ENCODE measurements at regions not wholly inside any gene's neighbourhood (a gene's known extent, or its start where the extent isn't known, plus 50 kb on each side); places are given as distances from the start of the nearest gene placed in this dataset.
A peak's percentile ranks its signal among the peaks of the same experiment; 100 is the strongest.

DNA sequence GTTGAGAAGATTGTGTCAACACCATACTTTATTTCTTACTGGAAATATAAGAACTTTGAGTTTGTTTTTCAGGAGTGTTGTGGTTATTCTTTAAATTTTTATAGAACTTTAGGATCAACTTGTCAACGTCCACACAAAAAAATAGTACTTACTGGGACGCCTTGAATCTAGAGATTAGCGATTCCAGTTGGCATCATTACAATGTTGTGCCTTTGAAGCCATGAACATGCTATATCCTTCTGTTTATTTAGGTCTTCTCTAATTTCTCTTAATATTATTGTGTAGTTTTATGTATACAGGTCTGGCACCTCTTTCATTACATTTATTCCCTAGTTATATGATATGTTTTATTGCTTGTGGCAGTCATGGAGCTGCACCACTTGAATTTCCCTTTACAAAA lies 320.8 kb upstream of the CCDC196 start:
- ATAC-seq (no peak), DNase-seq (ENCODE audit: low spot score) (no peak)
- H3K27me3 ChIP-seq (ENCODE audit: insufficient read depth), result no peaks in the 10 kb centered on the region
- Mint-ChIP-seq H3K9me3 (no peaks in the 10 kb centered on the region), H3K27me3 (ENCODE audit: insufficient read depth, low read depth, poor library complexity) (peaks cover 3% of the 10 kb centered on the region), H3K27ac (no peak overlapping the region), H3K36me3 (ENCODE audit: low read depth) (no peaks in the 10 kb centered on the region), H3K4me1 (peaks cover 2% of the 10 kb centered on the region; the same call in 2 of the 3 replicates), H3K4me3 (no peak overlapping the region)
- no peaks in the 10 kb centered on the region for H3K36me3 ChIP-seq (ENCODE audit: insufficient read depth)
- no peaks in the 10 kb centered on the region for H4K20me1 ChIP-seq (replicated peaks; ENCODE audit: insufficient read depth)
- no peak overlapping the region for H3K27ac ChIP-seq (ENCODE audit: low read depth)
- no peak overlapping the region for H3K4me2 ChIP-seq
- H3K9me2 ChIP-seq (ENCODE audit: insufficient read depth), result peaks cover 9% of the 10 kb centered on the region; the same call in 1 of the 2 replicates
- H3K4me1 ChIP-seq (ENCODE audit: insufficient read depth), result no peaks in the 10 kb centered on the region
- TF ChIP-seq EZH2phosphoT487 (IDR thresholded peaks at IDR 0.05; ENCODE audit: unreplicated experiment), result no peak
- no peak for TF ChIP-seq JUNB (IDR thresholded peaks at IDR 0.05; ENCODE audit: unreplicated experiment)
- no peak for TF ChIP-seq EZH2 (IDR thresholded peaks at IDR 0.05; ENCODE audit: low read depth, unreplicated experiment)
- H3K4me3 ChIP-seq, result no peak overlapping the region
- H3K79me2 ChIP-seq (replicated peaks; ENCODE audit: insufficient read depth), result no peaks in the 10 kb centered on the region
- no peaks in the 10 kb centered on the region for H3F3A ChIP-seq (replicated peaks; ENCODE audit: low read depth)
- H2AFZ ChIP-seq, result no peak overlapping the region

DNA sequence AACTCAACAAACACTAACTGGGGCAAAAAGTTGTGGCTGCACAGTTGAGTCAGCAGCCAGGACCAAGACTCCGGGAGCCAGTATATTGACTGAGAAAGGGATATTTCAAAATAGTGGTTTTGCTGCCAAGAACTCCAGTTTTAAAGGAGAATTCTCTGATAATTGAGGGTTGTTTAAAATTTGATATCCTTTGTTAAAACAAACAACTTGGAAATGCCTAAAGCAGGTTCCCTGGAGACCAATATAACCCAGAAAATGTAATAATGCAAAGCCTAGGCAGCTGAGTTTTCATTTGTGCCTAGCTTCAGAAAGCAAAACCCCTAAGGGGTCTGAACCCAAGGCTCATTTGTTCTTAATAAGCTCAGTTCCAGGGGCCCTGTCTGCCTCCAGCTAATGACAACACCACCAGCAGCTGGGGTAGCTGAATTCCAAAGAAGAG lies 311.7 kb upstream of the CCDC196 start:
- no peaks in the 10 kb centered on the region for H3F3A ChIP-seq (replicated peaks; ENCODE audit: low read depth)
- peaks cover 3% of the 10 kb centered on the region; the same call in 1 of the 3 replicates for H3K36me3 Mint-ChIP-seq (ENCODE audit: low read depth)
- H3K4me3 ChIP-seq, result no peak overlapping the region
- no peaks in the 10 kb centered on the region for H3K36me3 ChIP-seq (ENCODE audit: insufficient read depth)
- H3K4me3 Mint-ChIP-seq, result no peak overlapping the region
- no peak overlapping the region for H3K27ac ChIP-seq (ENCODE audit: low read depth)
- no peaks in the 10 kb centered on the region for H3K79me2 ChIP-seq (replicated peaks; ENCODE audit: insufficient read depth)
- no peak for TF ChIP-seq STAT1 (IDR thresholded peaks at IDR 0.05; ENCODE audit: unreplicated experiment)
- TF ChIP-seq, protein P1, sequence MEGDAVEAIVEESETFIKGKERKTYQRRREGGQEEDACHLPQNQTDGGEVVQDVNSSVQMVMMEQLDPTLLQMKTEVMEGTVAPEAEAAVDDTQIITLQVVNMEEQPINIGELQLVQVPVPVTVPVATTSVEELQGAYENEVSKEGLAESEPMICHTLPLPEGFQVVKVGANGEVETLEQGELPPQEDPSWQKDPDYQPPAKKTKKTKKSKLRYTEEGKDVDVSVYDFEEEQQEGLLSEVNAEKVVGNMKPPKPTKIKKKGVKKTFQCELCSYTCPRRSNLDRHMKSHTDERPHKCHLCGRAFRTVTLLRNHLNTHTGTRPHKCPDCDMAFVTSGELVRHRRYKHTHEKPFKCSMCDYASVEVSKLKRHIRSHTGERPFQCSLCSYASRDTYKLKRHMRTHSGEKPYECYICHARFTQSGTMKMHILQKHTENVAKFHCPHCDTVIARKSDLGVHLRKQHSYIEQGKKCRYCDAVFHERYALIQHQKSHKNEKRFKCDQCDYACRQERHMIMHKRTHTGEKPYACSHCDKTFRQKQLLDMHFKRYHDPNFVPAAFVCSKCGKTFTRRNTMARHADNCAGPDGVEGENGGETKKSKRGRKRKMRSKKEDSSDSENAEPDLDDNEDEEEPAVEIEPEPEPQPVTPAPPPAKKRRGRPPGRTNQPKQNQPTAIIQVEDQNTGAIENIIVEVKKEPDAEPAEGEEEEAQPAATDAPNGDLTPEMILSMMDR (conservative IDR thresholded peaks at IDR 0.05; ENCODE audit: low read depth in 2 of 2), result no peak
- no peaks in the 10 kb centered on the region for H4K20me1 ChIP-seq (replicated peaks; ENCODE audit: insufficient read depth)
- DNase-seq (ENCODE audit: low spot score) (no peak), ATAC-seq (no peak)
- H3K27me3 Mint-ChIP-seq (ENCODE audit: insufficient read depth, low read depth, poor library complexity), result peaks cover 2% of the 10 kb centered on the region
- no peak overlapping the region for H3K4me2 ChIP-seq
- H3K4me1 Mint-ChIP-seq, result peaks cover 4% of the 10 kb centered on the region; the same call in 1 of the 3 replicates
- 0 out of 2 replicates have a peak, but pooled peaks cover 4% of the 10 kb centered on the region for H3K9me2 ChIP-seq (ENCODE audit: insufficient read depth)
- H3K27ac Mint-ChIP-seq, result no peak overlapping the region
- H3K9me3 Mint-ChIP-seq, result no peaks in the 10 kb centered on the region; the same call in 2 of the 3 replicates
- no peaks in the 10 kb centered on the region; the same call in 1 of the 2 replicates for H3K4me1 ChIP-seq (ENCODE audit: insufficient read depth)
- no peaks in the 10 kb centered on the region for H3K27me3 ChIP-seq (ENCODE audit: insufficient read depth)
- no peak overlapping the region for H2AFZ ChIP-seq

DNA sequence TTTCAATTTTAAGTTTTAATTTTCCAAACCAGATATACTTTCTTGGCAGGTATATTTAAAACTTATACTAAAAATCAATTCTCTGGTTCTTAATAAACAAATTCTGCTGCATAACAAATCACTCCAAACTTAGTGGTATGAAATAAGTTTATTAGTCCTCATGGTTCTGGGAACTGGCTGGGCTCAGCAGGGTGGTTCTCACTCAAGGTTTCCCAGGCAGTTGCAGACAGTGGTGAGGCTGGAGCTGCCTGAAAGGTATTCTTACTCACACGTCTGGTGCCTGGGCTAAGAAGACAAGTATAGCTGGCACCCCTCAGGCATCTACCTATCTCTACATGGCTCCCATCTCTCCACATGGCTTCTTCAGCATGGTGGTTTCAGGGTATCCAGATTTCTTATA lies 308.2 kb upstream of the CCDC196 start:
- H3K27ac Mint-ChIP-seq, result no peak overlapping the region
- H2AFZ ChIP-seq, result no peak overlapping the region
- no peaks in the 10 kb centered on the region for H4K20me1 ChIP-seq (replicated peaks; ENCODE audit: insufficient read depth)
- H3K4me3 ChIP-seq, result no peak overlapping the region
- H3F3A ChIP-seq (replicated peaks; ENCODE audit: low read depth), result no peaks in the 10 kb centered on the region
- no peak overlapping the region for H3K27ac ChIP-seq (ENCODE audit: low read depth)
- no peaks in the 10 kb centered on the region for H3K36me3 ChIP-seq (ENCODE audit: insufficient read depth)
- 0 out of 2 replicates have a peak, but pooled peaks cover 9% of the 10 kb centered on the region for H3K9me2 ChIP-seq (ENCODE audit: insufficient read depth)
- H3K4me1 ChIP-seq (ENCODE audit: insufficient read depth), result no peaks in the 10 kb centered on the region; the same call in 1 of the 2 replicates
- ATAC-seq (no peak), DNase-seq (ENCODE audit: low spot score) (no peak)
- peaks cover 4% of the 10 kb centered on the region for H3K27me3 Mint-ChIP-seq (ENCODE audit: insufficient read depth, low read depth, poor library complexity)
- H3K79me2 ChIP-seq (replicated peaks; ENCODE audit: insufficient read depth), result no peaks in the 10 kb centered on the region
- no peaks in the 10 kb centered on the region; the same call in 2 of the 3 replicates for H3K9me3 Mint-ChIP-seq
- H3K4me2 ChIP-seq, result no peak overlapping the region
- TF ChIP-seq ZNF114 (CRISPR knock-in tag; IDR thresholded peaks at IDR 0.05) (no peak), EZH2 (IDR thresholded peaks at IDR 0.05; ENCODE audit: low read depth, unreplicated experiment) (no peak), ZNF331 (CRISPR knock-in tag; IDR thresholded peaks at IDR 0.05; ENCODE audit: low read depth) (peak; percentile 96), JUNB (IDR thresholded peaks at IDR 0.05; ENCODE audit: unreplicated experiment) (no peak)
- TF ChIP-seq, protein P2, sequence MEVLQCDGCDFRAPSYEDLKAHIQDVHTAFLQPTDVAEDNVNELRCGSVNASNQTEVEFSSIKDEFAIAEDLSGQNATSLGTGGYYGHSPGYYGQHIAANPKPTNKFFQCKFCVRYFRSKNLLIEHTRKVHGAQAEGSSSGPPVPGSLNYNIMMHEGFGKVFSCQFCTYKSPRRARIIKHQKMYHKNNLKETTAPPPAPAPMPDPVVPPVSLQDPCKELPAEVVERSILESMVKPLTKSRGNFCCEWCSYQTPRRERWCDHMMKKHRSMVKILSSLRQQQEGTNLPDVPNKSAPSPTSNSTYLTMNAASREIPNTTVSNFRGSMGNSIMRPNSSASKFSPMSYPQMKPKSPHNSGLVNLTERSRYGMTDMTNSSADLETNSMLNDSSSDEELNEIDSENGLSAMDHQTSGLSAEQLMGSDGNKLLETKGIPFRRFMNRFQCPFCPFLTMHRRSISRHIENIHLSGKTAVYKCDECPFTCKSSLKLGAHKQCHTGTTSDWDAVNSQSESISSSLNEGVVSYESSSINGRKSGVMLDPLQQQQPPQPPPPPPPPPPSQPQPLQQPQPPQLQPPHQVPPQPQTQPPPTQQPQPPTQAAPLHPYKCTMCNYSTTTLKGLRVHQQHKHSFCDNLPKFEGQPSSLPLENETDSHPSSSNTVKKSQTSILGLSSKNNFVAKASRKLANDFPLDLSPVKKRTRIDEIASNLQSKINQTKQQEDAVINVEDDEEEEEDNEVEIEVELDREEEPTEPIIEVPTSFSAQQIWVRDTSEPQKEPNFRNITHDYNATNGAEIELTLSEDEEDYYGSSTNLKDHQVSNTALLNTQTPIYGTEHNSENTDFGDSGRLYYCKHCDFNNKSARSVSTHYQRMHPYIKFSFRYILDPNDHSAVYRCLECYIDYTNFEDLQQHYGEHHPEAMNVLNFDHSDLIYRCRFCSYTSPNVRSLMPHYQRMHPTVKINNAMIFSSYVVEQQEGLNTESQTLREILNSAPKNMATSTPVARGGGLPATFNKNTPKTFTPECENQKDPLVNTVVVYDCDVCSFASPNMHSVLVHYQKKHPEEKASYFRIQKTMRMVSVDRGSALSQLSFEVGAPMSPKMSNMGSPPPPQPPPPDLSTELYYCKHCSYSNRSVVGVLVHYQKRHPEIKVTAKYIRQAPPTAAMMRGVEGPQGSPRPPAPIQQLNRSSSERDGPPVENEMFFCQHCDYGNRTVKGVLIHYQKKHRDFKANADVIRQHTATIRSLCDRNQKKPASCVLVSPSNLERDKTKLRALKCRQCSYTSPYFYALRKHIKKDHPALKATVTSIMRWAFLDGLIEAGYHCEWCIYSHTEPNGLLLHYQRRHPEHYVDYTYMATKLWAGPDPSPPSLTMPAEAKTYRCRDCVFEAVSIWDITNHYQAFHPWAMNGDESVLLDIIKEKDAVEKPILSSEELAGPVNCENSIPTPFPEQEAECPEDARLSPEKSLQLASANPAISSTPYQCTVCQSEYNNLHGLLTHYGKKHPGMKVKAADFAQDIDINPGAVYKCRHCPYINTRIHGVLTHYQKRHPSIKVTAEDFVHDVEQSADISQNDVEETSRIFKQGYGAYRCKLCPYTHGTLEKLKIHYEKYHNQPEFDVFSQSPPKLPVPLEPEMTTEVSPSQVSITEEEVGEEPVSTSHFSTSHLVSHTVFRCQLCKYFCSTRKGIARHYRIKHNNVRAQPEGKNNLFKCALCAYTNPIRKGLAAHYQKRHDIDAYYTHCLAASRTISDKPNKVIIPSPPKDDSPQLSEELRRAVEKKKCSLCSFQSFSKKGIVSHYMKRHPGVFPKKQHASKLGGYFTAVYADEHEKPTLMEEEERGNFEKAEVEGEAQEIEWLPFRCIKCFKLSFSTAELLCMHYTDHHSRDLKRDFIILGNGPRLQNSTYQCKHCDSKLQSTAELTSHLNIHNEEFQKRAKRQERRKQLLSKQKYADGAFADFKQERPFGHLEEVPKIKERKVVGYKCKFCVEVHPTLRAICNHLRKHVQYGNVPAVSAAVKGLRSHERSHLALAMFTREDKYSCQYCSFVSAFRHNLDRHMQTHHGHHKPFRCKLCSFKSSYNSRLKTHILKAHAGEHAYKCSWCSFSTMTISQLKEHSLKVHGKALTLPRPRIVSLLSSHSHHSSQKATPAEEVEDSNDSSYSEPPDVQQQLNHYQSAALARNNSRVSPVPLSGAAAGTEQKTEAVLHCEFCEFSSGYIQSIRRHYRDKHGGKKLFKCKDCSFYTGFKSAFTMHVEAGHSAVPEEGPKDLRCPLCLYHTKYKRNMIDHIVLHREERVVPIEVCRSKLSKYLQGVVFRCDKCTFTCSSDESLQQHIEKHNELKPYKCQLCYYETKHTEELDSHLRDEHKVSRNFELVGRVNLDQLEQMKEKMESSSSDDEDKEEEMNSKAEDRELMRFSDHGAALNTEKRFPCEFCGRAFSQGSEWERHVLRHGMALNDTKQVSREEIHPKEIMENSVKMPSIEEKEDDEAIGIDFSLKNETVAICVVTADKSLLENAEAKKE (CRISPR knock-in tag; IDR thresholded peaks at IDR 0.05), result no peak
- no peaks in the 10 kb centered on the region for H3K27me3 ChIP-seq (ENCODE audit: insufficient read depth)
- H3K36me3 Mint-ChIP-seq (ENCODE audit: low read depth), result peaks cover 3% of the 10 kb centered on the region; the same call in 1 of the 3 replicates
- H3K4me1 Mint-ChIP-seq, result peaks cover 4% of the 10 kb centered on the region; the same call in 1 of the 3 replicates
- no peak overlapping the region for H3K4me3 Mint-ChIP-seq
